ENCODE measurements at regions not wholly inside any gene's neighbourhood (a gene's known extent, or its start where the extent isn't known, plus 50 kb on each side); places are given as distances from the start of the nearest gene placed in this dataset.

GRCh38 chr6:88380618-88381288 lies 214.6 kb upstream of the CNR1 start:
- DNase-seq (ENCODE audit: low read depth), result peak; percentile 52

GRCh38 chr6:88380083-88380482 lies 213.9 kb upstream of the CNR1 start:
- DNase-seq (ENCODE audit: low read depth), result peak; percentile 90

GRCh38 chr6:88378639-88379038 lies 212.5 kb upstream of the CNR1 start:
- no peak for DNase-seq (ENCODE audit: low read depth)

GRCh38 chr6:88377976-88378568 lies 211.9 kb upstream of the CNR1 start:
- DNase-seq (ENCODE audit: low read depth), result no peak

GRCh38 chr6:88376768-88377387 lies 210.7 kb upstream of the CNR1 start:
- DNase-seq (ENCODE audit: low read depth), result peak; percentile 89

GRCh38 chr6:88376197-88376596 lies 210.1 kb upstream of the CNR1 start:
- no peak for DNase-seq (ENCODE audit: low read depth)

GRCh38 chr6:88374553-88374952 lies 208.4 kb upstream of the CNR1 start:
- no peak for DNase-seq (ENCODE audit: low read depth)

GRCh38 chr6:88371480-88371879 lies 205.3 kb upstream of the CNR1 start:
- no peak for DNase-seq (ENCODE audit: low read depth)

GRCh38 chr6:88370127-88370710 lies 204.1 kb upstream of the CNR1 start:
- no peak for DNase-seq (ENCODE audit: low read depth)

- DNase-seq (ENCODE audit: low read depth), result no peak
Observed at GRCh38 chr6:88369262-88369661, 203.1 kb upstream of the CNR1 start.

- peak; percentile 80 for DNase-seq (ENCODE audit: low read depth)
Observed at GRCh38 chr6:88368071-88368787, 202.1 kb upstream of the CNR1 start.

- DNase-seq (ENCODE audit: low read depth), result no peak
Observed at GRCh38 chr6:88367248-88367647, 201.1 kb upstream of the CNR1 start.

GRCh38 chr6:88366672-88367071 lies 200.5 kb upstream of the CNR1 start:
- DNase-seq (ENCODE audit: low read depth), result no peak

GRCh38 chr6:88365656-88366055 lies 199.5 kb upstream of the CNR1 start:
- no peak for DNase-seq (ENCODE audit: low read depth)

- no peak for DNase-seq (ENCODE audit: low read depth)
Observed at GRCh38 chr6:88365230-88365629, 199.1 kb upstream of the CNR1 start.

GRCh38 chr6:88361754-88362153 lies 195.6 kb upstream of the CNR1 start:
- no peak for DNase-seq (ENCODE audit: low read depth)

GRCh38 chr6:88361298-88361697 lies 195.2 kb upstream of the CNR1 start:
- no peak for DNase-seq (ENCODE audit: low read depth)

- peak; percentile 76 for DNase-seq (ENCODE audit: low read depth)
Observed at GRCh38 chr6:88360203-88360797, 194.2 kb upstream of the CNR1 start.

GRCh38 chr6:88359530-88360202 lies 193.5 kb upstream of the CNR1 start:
- no peak for DNase-seq (ENCODE audit: low read depth)

- DNase-seq (ENCODE audit: low read depth), result peak; percentile 65
Observed at GRCh38 chr6:88358846-88359245, 192.7 kb upstream of the CNR1 start.

- peak; percentile 44 for DNase-seq (ENCODE audit: low read depth)
Observed at GRCh38 chr6:88349511-88349910, 183.4 kb upstream of the CNR1 start.

- DNase-seq (ENCODE audit: low read depth), result no peak
Observed at GRCh38 chr6:88342336-88342735, 176.2 kb upstream of the CNR1 start.

All from iris pigment epithelial cell (primary cell).